GM12878 (cell line): ENCODE measurements at regions not wholly inside any gene's neighbourhood (a gene's known extent, or its start where the extent isn't known, plus 50 kb on each side); places are given as distances from the start of the nearest gene placed in this dataset.

Experiments
- ATAC-seq: fragments of 200-7000 bp; cut with Tn5 transposase; 3 replicates; pipeline ENCODE4 v1.9.1; 2020; ENCODE audit warnings: mild to moderate bottlenecking, moderate library complexity
- BruUV-seq: library from RNA; stranded (reverse); fragments of 400-500 nt; replicated peaks from 2 replicates; lab custom pipeline; 2021; lab: Mats Ljungman, UMichigan
- CTCF ChIA-PET: fragments of 300-600 bp; sonication (Branson Sonifier 250); formaldehyde crosslinking; extraction: SDS; loops from one replicate; lab custom pipeline; 2021; ENCODE audit warnings: inconsistent platforms; lab: Yijun Ruan, JAX
- POLR2A ChIA-PET: fragments of 350-600 bp; formaldehyde crosslinking; extraction: SDS; loops from one replicate; lab custom pipeline; 2021; ENCODE audit warnings: inconsistent platforms; lab: Charles Lee
- RAD21 ChIA-PET: fragments of 300-600 bp; sonication (Branson Sonifier 250); formaldehyde crosslinking; loops from one replicate; lab custom pipeline; 2023; ENCODE audit warnings: antibody characterized with exemption; ENCODE audit not compliant: unreplicated experiment; lab: Charles Lee
- SMC1A ChIA-PET: fragments of 300-600 bp; sonication (Branson Sonifier 250); formaldehyde crosslinking; loops from one replicate; lab custom pipeline; 2023; ENCODE audit not compliant: unreplicated experiment, uncharacterized antibody; lab: Charles Lee
- DNase-seq: peaks from one replicate; pipeline ENCODE4 v3.0.0-alpha.2; 2011; ENCODE audit warnings: low read depth, low spot score
- FAIRE-seq: peaks from 3 replicates; lab custom pipeline; 2011; peaks lifted over from hg19 to GRCh38; lab: Jason Lieb, UNC
- H2AFZ ChIP-seq: 2 replicates; pipeline ENCODE4 v1.6.0; 2011; ENCODE audit warnings: low read depth, low read length, control low read depth; ENCODE audit not compliant: control insufficient read depth
- H3K27ac ChIP-seq: 2 replicates; pipeline ENCODE4 v1.5.1; 2011; ENCODE audit warnings: control low read depth; ENCODE audit not compliant: control insufficient read depth, insufficient read depth
- H3K27me3 ChIP-seq, 2 experiments: replicated peaks in 1 of 2; 2 replicates each; pipeline versions ENCODE4 v1.6.0 to v1.6.1; 2011; ENCODE audit warnings: low read length in 1 of 2; ENCODE audit not compliant: control insufficient read depth in 2 of 2, insufficient read depth in 2 of 2
- H3K36me3 ChIP-seq, 2 experiments: 2 replicates each; pipeline ENCODE4 v1.5.1; 2011; ENCODE audit warnings: low read length in 1 of 2; ENCODE audit not compliant: control insufficient read depth in 2 of 2, insufficient read depth in 2 of 2
- H3K4me1 ChIP-seq: 2 replicates; pipeline ENCODE4 v1.6.1; 2011; ENCODE audit warnings: mild to moderate bottlenecking, low read length, moderate library complexity, mixed read lengths; ENCODE audit not compliant: control insufficient read depth, insufficient read depth
- H3K4me2 ChIP-seq: 2 replicates; pipeline ENCODE4 v1.6.0; 2011; ENCODE audit warnings: control low read depth; ENCODE audit not compliant: control insufficient read depth, insufficient read depth
- H3K4me3 ChIP-seq: fragments of 200-600 bp; sonication (generic); 2 replicates; pipeline ENCODE4 v1.5.1; 2016
- H3K79me2 ChIP-seq: 2 replicates; pipeline ENCODE4 v1.6.0; 2011; ENCODE audit warnings: low read length; ENCODE audit not compliant: control insufficient read depth, insufficient read depth
- H3K9ac ChIP-seq: 2 replicates; pipeline ENCODE4 v1.8.0; 2011; ENCODE audit warnings: low read length, control low read depth, mixed read lengths; ENCODE audit not compliant: control insufficient read depth, insufficient read depth
- H3K9me3 ChIP-seq: replicated peaks from 3 replicates; pipeline ENCODE4 v1.5.1; 2011; ENCODE audit warnings: mild to moderate bottlenecking, low read length; ENCODE audit not compliant: control insufficient read depth, insufficient read depth
- H4K20me1 ChIP-seq: 2 replicates; pipeline ENCODE4 v1.6.0; 2011; ENCODE audit not compliant: control insufficient read depth, insufficient read depth
- ATF7 ChIP-seq: fragments of 450-650 bp; IDR thresholded peaks from 2 replicates; pipeline ENCODE4 v1.6.1; 2016; ENCODE audit warnings: low read depth, mild to moderate bottlenecking
- BCL11A ChIP-seq: IDR thresholded peaks from 2 replicates; pipeline ENCODE4 v1.6.1; 2011; ENCODE audit warnings: low read depth, low read length
- DPF2 ChIP-seq: fragments of 450-650 bp; IDR thresholded peaks from 2 replicates; pipeline ENCODE4 v1.6.1; 2017; ENCODE audit warnings: mild to moderate bottlenecking
- ELK1 ChIP-seq: IDR thresholded peaks from 2 replicates; pipeline ENCODE4 v1.6.1; 2012; ENCODE audit warnings: low read depth, low read length, improper control_type of control experiment
- ESRRA ChIP-seq: IDR thresholded peaks from 2 replicates; pipeline ENCODE4 v1.6.1; 2012; ENCODE audit warnings: mild to moderate bottlenecking, low read length, improper control_type of control experiment
- IRF3 ChIP-seq: fragments of 450-650 bp; IDR thresholded peaks from 2 replicates; pipeline ENCODE4 v1.6.1; 2014; ENCODE audit warnings: mild to moderate bottlenecking
- LARP7 ChIP-seq: fragments of 450-650 bp; IDR thresholded peaks from 2 replicates; pipeline ENCODE4 v1.6.1; 2017; ENCODE audit warnings: mild to moderate bottlenecking
- MAX ChIP-seq: IDR thresholded peaks from 2 replicates; pipeline ENCODE4 v1.6.1; 2012; ENCODE audit warnings: low read depth, low read length, improper control_type of control experiment
- MYC ChIP-seq: IDR thresholded peaks from 2 replicates; pipeline ENCODE4 v1.6.1; 2011; ENCODE audit warnings: mild to moderate bottlenecking, low read length, moderate library complexity, inconsistent platforms; ENCODE audit not compliant: insufficient read depth, insufficient replicate concordance, insufficient read length, severe bottlenecking
- REST ChIP-seq: IDR thresholded peaks from 2 replicates; pipeline ENCODE4 v1.6.1; 2012; ENCODE audit warnings: mild to moderate bottlenecking, low read depth, low read length
- SMARCA5 ChIP-seq: fragments of 450-650 bp; IDR thresholded peaks from 2 replicates; pipeline ENCODE4 v1.6.1; 2017; ENCODE audit warnings: mild to moderate bottlenecking
- SUPT20H ChIP-seq: IDR thresholded peaks from 2 replicates; pipeline ENCODE4 v1.6.1; 2011; ENCODE audit warnings: low read depth, mild to moderate bottlenecking, low read length, moderate library complexity, borderline replicate concordance; ENCODE audit not compliant: control insufficient read depth
- TARDBP ChIP-seq: IDR thresholded peaks from 2 replicates; pipeline ENCODE4 v1.6.1; 2016; ENCODE audit warnings: borderline replicate concordance
- YBX1 ChIP-seq: fragments of 450-650 bp; IDR thresholded peaks from 2 replicates; pipeline ENCODE4 v1.6.1; 2016; ENCODE audit warnings: antibody characterized with exemption
- WGBS: methylation state at CpG from one replicate; pipeline ENCODE4 v1.1.6; 2016; ENCODE audit warnings: low lambda C conversion rate; ENCODE audit not compliant: insufficient replicate concordance, insufficient coverage; ENCODE audit errors: missing lambda C conversion rate; 5-methylcytosine and 5-hydroxymethylcytosine counted together
- in situ Hi-C: fragments of 300-500 bp; cut with MboI; formaldehyde crosslinking; loops from 9 replicates; pipeline ENCODE4 v1.14.3; 2018; ENCODE audit warnings: mixed read lengths
- intact Hi-C: fragments of 100-400 bp; cut with micrococcal nuclease; formaldehyde crosslinking; loops from one replicate; pipeline ENCODE4 v1.14.2; 2022; ENCODE audit not compliant: unreplicated experiment

- TF ChIP-seq ELK1 (no peak), YBX1 (no peak), ESRRA (no peak)
These were observed 82.3 kb upstream of the PPP2R3B start (continued) for GRCh38 chrX:468979-469378.

- BruUV-seq = no TSS peak
- ChIA-PET CTCF (no interaction called here), POLR2A (no interaction called here), RAD21 (no interaction called here)
- Histone ChIP-seq H3K4me3 (no peak overlapping the region), H3K4me1 (no peaks in the 10 kb centered on the region), H3K27ac (no peak overlapping the region), H3K9me3 (peaks cover 1% of the 10 kb centered on the region; the same call in 1 of the 3 replicates)
- no peak for DNase-seq
- FAIRE-seq = no peak
- TF ChIP-seq MAX = no peak
- no peak for TF ChIP-seq SMARCA5
- no peak for TF ChIP-seq LARP7
- no peak for TF ChIP-seq ATF7
- TF ChIP-seq TARDBP = no peak
- no peak for TF ChIP-seq BCL11A
- no peak for TF ChIP-seq MYC
- no peak for TF ChIP-seq DPF2
- no peak for TF ChIP-seq IRF3
- TF ChIP-seq REST = no peak
- no peak for TF ChIP-seq SUPT20H
- TF ChIP-seq, all 136 proteins: peak for 0
- 50% methylated on average over 12 of the region's 12 CpGs for WGBS
- intact Hi-C loops = no loop called here
- Histone ChIP-seq H4K20me1 (no peaks in the 10 kb centered on the region), H3K79me2 (no peaks in the 10 kb centered on the region), H3K4me2 (no peak overlapping the region), H3K36me3 (no peaks in the 10 kb centered on the region), H3K9ac (no peak overlapping the region), H3K27me3 (no peaks in the 10 kb centered on the region), H2AFZ (no peak overlapping the region)
- in situ Hi-C loops = no loop called here
- SMC1A ChIA-PET = no interaction called here
- no peak for ATAC-seq
These were observed 84.0 kb upstream of the PPP2R3B start for GRCh38 chrX:470686-471085.
